AG04449 (cell line): ENCODE measurements at regions not wholly inside any gene's neighbourhood (a gene's known extent, or its start where the extent isn't known, plus 50 kb on each side); places are given as distances from the start of the nearest gene placed in this dataset.

Experiments
- CTCF ChIA-PET: fragments of 350-600 bp; formaldehyde crosslinking; extraction: SDS; loops from one replicate; lab custom pipeline; 2021; ENCODE audit warnings: antibody characterized with exemption; lab: Yijun Ruan, JAX
- POLR2A ChIA-PET: fragments of 400-600, 350-600 bp; formaldehyde crosslinking; extraction: SDS; loops from one replicate; lab custom pipeline; 2020; ENCODE audit warnings: antibody characterized with exemption, inconsistent platforms; lab: Yijun Ruan, JAX
- DNase-seq: peaks from one replicate; pipeline ENCODE4 v3.0.0-alpha.2; 2010; ENCODE audit warnings: low read depth, low spot score
- H3K4me3 ChIP-seq: 2 replicates; pipeline ENCODE4 v1.5.1; 2011; ENCODE audit warnings: low read depth, mild to moderate bottlenecking, control low read depth, low read length
- TF ChIP-seq, protein P1 (sequence below): IDR thresholded peaks from one replicate; pipeline ENCODE4 v1.5.1; 2011; ENCODE audit warnings: mild to moderate bottlenecking, moderate library complexity, low read length, control low read depth, inconsistent platforms; ENCODE audit not compliant: insufficient read depth; ENCODE audit errors: missing control alignments

DNA sequence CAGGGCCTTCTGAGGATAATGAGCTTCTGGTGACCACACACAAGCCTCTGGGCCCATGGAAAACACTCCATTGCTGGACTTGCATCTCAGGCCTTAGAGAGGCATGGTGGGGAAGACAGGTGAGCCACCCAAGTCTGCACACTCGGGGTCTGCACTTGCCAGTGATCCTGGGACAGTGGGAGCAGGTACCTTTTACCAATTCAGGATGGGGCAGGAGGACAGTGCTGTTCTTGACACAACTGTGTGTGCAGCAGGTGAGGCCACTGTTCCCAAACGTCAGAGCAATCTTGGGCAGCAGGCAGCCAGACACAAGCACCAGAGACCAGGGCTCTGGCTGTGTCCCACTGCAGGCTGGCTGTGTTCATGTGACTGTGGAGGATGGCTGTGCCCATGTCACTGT is 221.3 kb downstream of the ERMARD start:
- DNase-seq: no peak
- TF ChIP-seq, protein P1, sequence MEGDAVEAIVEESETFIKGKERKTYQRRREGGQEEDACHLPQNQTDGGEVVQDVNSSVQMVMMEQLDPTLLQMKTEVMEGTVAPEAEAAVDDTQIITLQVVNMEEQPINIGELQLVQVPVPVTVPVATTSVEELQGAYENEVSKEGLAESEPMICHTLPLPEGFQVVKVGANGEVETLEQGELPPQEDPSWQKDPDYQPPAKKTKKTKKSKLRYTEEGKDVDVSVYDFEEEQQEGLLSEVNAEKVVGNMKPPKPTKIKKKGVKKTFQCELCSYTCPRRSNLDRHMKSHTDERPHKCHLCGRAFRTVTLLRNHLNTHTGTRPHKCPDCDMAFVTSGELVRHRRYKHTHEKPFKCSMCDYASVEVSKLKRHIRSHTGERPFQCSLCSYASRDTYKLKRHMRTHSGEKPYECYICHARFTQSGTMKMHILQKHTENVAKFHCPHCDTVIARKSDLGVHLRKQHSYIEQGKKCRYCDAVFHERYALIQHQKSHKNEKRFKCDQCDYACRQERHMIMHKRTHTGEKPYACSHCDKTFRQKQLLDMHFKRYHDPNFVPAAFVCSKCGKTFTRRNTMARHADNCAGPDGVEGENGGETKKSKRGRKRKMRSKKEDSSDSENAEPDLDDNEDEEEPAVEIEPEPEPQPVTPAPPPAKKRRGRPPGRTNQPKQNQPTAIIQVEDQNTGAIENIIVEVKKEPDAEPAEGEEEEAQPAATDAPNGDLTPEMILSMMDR: no peak
- ChIA-PET POLR2A (no interaction called here), CTCF (no interaction called here)
- no peak overlapping the region for H3K4me3 ChIP-seq

DNA sequence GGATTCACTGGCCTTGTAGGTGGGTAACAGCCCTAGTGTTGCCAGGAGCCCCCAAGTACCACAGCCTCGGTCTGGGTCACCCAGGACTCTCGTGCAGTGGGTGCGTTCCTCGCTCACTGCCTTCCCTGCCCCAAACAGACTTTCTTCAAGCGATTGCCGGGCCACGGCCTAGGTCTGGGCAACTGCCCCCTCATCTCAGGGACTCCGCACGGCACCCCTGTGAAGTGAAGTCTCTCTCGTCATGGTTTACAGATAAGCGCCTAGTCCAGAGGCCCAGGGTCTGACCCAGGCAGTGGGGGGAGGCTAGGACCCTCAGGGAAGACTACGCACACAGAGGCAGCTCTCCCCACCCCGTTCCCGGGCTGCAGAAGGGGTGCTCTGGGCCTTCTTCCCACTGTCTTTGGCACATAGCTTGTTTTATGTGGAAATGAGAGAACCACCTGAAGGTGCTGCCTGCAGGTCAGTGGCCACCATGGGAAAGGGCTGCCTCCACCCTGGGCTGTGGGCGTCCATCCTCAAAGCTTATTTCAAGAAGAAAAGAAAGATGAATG is 220.8 kb downstream of the ERMARD start:
- ChIA-PET CTCF (no interaction called here), POLR2A (no interaction called here)
- H3K4me3 ChIP-seq: no peak overlapping the region
- DNase-seq: no peak
- TF ChIP-seq, protein P1: no peak

DNA sequence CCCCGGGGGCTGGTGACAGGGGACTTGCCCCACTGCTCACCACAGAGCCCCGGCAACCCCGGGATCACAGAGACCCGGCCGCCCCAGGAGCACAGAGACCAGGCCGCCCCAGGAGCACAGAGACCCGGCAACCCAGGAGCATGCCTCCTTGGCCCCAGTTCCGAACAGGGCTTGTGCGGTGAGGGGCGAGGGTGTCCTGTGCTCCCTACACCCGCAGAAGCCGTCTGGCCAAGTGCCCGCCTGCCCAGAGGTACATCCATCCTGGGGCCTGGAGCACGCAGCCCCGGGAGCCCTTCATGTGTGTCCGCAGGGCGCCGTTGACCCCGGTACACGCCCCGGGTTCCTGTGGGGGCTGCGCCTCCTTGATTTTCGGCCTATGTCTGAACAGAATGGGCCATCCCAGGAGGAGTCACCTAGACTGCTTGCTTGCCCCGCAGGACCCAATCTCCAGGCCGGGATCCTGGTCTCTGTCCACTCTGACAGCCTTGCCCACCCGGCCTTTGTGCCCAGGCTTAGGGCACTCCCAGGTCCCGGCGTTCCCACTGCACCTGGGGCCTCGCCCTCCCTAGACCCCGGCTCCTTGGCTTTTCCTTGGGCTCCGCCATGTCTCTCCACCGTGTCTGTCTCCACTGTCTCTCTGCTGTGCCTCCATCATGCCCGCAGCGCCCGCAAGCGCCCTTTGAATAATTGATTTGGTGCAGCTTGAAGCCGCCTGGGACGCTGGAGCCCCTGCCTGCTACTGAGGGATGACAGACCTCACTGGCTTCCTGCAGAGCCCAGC is 219.8 kb downstream of the ERMARD start:
- no peak overlapping the region for H3K4me3 ChIP-seq
- TF ChIP-seq, protein P1: no peak
- POLR2A ChIA-PET: no interaction called here
- CTCF ChIA-PET: no interaction called here
- DNase-seq: no peak

DNA sequence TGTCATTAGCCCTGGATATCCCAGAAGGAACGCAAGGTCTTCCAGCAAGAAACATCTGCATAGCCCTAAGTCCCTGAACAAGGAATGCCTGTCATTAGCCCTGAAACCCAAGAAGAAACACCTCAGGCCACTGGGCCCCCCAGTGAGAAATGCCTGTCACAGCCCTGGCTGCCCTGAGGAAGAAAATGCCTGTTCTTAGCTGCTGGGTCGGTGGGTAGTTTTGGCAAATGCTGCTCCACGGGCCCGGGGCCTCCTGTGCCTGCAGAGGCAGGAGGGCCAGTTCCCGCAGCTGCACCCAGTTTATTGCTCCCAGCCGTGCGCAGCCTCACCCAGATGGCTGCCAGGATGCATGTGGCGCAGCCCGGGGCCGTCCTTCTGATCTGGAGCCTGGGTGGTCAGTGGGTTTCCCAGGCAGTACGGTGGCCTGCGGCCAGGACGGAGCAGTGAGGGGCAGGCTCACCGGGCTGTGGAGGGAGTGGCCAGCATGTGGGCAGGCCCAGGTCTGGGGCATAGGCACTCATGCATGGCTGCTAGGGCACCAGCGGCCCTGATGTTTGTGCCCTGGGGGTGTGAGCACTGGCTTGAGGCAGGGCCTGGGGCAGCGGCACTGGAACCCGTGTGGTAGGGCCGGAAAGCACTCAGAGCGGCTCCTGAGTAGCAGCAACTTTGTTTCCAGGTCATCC is 219.0 kb downstream of the ERMARD start:
- ChIA-PET POLR2A (no interaction called here), CTCF (no interaction called here)
- TF ChIP-seq, protein P1: no peak
- no peak overlapping the region for H3K4me3 ChIP-seq
- DNase-seq: no peak

DNA sequence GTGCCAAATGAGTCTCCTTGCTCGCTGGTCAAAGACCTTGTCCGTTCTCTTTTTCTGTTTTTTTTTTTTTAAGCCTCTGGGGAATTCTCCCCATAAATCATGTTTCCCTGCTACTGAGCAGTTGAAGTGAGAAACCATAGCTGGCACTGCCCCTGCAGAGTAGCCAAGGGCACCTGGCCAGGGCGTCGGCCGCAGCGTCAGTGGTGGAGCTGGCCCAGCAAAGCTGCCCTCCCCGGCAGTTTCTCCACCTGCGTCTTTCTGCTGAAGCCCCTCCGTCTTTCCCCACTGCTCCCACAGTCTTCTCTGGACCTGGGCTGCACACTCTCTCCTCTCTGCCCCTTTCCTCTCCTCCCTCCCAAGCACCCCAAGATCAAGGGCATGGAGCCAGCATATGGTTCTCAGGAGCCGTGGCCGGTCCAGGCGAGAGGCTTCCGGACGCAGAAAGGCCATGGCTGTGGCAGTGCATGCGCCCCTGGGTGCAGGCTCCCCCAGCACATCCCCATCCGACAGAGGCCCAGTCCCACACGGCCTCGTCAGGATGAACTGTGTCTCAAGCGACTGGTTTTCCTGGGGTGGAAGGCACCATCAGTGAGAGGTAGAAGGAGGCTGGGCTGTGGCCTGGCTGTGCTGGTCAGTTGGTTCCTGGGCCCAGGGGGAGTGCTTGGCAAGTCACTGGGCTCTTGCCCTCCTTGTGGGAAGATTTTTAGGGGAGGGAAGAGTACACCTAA is 218.1 kb downstream of the ERMARD start:
- ChIA-PET CTCF (no interaction called here), POLR2A (no interaction called here)
- TF ChIP-seq, protein P1: no peak
- H3K4me3 ChIP-seq: no peak overlapping the region
- no peak for DNase-seq
